ENCODE measurements at regions not wholly inside any gene's neighbourhood (a gene's known extent, or its start where the extent isn't known, plus 50 kb on each side); places are given as distances from the start of the nearest gene placed in this dataset.

DNA sequence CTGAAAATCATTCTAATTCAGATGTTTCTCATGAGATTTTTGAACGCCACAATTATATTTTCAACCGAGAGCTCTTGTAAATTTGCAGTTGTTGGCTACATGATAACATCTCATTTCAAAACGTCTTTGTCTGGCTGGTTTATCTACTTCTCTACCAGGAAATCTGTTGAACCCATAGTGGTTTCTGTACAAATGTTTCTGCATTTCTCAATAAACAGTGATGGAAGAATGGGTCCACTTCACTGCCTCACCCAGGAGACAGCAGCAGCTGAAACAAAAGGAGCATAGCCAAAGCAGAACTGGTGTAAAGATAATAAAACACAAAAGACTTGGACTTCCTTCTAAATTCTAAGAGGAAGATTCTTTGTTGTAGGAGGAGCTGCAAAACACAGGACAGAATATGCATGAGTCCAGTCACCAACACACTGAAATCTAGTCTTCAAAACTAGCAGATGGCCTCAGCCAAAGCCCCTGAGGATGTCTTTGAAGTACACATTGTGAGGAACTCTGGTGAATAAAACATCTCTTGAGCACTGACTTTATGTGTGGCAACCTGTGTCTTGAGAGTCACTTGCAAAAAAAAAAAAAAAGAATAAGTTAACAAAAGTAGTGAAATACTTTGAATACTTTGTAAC is 68.6 kb upstream of the FGF14 start (continued):
- TF ChIP-seq IRF4 (IDR thresholded peaks at IDR 0.05; ENCODE audit: low read depth, low read length), result no peak
- TF ChIP-seq HDAC6 (IDR thresholded peaks at IDR 0.05; ENCODE audit: unreplicated experiment), result no peak
- TF ChIP-seq, protein P1, sequence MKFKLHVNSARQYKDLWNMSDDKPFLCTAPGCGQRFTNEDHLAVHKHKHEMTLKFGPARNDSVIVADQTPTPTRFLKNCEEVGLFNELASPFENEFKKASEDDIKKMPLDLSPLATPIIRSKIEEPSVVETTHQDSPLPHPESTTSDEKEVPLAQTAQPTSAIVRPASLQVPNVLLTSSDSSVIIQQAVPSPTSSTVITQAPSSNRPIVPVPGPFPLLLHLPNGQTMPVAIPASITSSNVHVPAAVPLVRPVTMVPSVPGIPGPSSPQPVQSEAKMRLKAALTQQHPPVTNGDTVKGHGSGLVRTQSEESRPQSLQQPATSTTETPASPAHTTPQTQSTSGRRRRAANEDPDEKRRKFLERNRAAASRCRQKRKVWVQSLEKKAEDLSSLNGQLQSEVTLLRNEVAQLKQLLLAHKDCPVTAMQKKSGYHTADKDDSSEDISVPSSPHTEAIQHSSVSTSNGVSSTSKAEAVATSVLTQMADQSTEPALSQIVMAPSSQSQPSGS (IDR thresholded peaks at IDR 0.05; ENCODE audit: low read length), result no peak
- TF ChIP-seq, protein P2, sequence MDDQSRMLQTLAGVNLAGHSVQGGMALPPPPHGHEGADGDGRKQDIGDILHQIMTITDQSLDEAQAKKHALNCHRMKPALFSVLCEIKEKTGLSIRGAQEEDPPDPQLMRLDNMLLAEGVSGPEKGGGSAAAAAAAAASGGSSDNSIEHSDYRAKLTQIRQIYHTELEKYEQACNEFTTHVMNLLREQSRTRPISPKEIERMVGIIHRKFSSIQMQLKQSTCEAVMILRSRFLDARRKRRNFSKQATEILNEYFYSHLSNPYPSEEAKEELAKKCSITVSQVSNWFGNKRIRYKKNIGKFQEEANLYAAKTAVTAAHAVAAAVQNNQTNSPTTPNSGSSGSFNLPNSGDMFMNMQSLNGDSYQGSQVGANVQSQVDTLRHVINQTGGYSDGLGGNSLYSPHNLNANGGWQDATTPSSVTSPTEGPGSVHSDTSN (IDR thresholded peaks at IDR 0.05; ENCODE audit: insufficient replicate concordance, low read depth, low read length), result no peak
- TF ChIP-seq NFXL1 (IDR thresholded peaks at IDR 0.05; ENCODE audit: borderline replicate concordance), result no peak
- TF ChIP-seq EED (IDR thresholded peaks at IDR 0.05; ENCODE audit: low read depth), result no peak
- no peak for TF ChIP-seq ZSCAN29 (IDR thresholded peaks at IDR 0.05)
- no peak for TF ChIP-seq MTA2 (IDR thresholded peaks at IDR 0.05; ENCODE audit: low read depth)
- no peak for TF ChIP-seq RFX5 (IDR thresholded peaks at IDR 0.05; ENCODE audit: low read depth, low read length)
- TF ChIP-seq SMC3 (IDR thresholded peaks at IDR 0.05; ENCODE audit: borderline replicate concordance, low read length), result no peak
- TF ChIP-seq TARDBP (IDR thresholded peaks at IDR 0.05; ENCODE audit: borderline replicate concordance), result no peak
